ENCODE measurements at regions not wholly inside any gene's neighbourhood (a gene's known extent, or its start where the extent isn't known, plus 50 kb on each side); places are given as distances from the start of the nearest gene placed in this dataset.

DNA sequence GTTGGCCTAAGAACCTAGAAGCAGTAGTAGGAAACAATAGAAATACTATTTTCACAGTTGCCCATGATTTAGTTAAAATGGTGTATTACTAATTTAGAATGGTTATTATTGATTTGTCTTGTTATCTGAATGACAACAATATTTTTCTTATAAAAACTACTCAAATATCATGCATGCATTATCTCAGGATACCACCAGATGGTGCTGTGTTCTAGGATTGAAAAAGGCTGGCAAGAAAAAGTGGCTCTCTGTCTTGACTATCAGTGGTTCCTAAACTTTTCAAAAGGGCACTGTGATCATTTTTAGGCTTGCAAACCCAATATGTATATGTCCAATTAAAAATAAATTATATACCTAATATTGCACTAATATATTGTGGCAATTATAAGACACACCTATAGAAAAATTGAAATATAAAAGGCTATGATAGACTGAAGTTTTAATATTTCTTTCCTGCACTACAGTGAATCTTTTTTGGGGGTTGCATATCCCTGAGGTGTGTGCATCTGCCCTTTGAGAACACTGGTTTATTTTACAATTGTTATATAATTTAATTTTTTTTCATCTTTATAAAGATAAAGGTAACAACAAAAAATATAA, 131.7 kb upstream of the MLIP start:
- no peaks in the 10 kb centered on the region for H4K20me1 ChIP-seq (ENCODE audit: low read depth, low read length)
- TF ChIP-seq CTCF (IDR thresholded peaks at IDR 0.05; ENCODE audit: insufficient read depth, low read length, poor library complexity, severe bottlenecking) (peak; percentile 95), EZH2phosphoT487 (conservative IDR thresholded peaks at IDR 0.05; ENCODE audit: low read length) (no peak)
- no peaks in the 10 kb centered on the region for H3K9me3 ChIP-seq (ENCODE audit: insufficient read depth, low read length)
- no peaks in the 10 kb centered on the region for H3K79me2 ChIP-seq (ENCODE audit: insufficient read depth, low read length)
- H3K4me3 ChIP-seq (ENCODE audit: insufficient read depth, low read length, poor library complexity, severe bottlenecking), result no peak overlapping the region
- no peaks in the 10 kb centered on the region for H3F3A ChIP-seq (ENCODE audit: insufficient read depth)
- H3K9ac ChIP-seq (ENCODE audit: low read length), result no peak overlapping the region
- H3K9me2 ChIP-seq (replicated peaks; ENCODE audit: insufficient read depth, low read length), result no peaks in the 10 kb centered on the region
- H3K27ac ChIP-seq (ENCODE audit: low read depth, low read length), result no peak overlapping the region
- no peaks in the 10 kb centered on the region for H3K27me3 ChIP-seq (ENCODE audit: low read length)
- H3K36me3 ChIP-seq (ENCODE audit: low read length), result no peaks in the 10 kb centered on the region
- H3K4me2 ChIP-seq (ENCODE audit: low read depth, low read length, poor library complexity, severe bottlenecking), result no peak overlapping the region
- H2AFZ ChIP-seq (ENCODE audit: low read depth, low read length, severe bottlenecking), result no peak overlapping the region

DNA sequence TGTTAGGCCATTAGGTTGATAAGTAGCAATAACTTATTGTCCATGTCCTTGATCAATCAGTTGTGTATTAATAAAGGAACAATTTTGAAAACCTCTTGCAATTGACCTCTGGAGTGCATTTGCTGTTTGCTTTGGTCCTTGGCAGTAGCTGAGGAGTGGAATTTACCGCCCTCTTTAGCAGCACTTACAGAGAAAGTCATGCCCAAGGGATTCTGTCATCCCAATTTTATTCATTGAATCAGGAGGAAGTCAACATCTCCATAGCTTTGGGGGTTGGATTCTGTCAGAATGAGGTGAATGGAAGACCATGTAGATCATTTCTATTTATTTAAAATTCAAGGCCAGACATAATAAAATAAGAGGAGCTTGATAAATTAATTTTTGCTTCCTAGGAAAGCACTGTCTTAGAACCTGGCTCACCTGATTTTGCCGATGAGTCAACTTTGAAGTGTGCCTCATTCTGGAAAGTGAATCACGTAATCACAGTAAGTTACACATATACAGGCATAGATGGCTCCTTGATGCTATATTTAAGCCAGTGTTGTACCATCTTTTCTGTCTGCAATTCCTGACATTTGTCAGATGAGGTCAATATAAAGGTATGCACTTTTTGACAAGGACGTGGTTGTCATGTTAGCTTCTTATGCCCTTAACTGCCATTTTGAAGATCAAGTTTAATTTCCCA, 128.7 kb upstream of the MLIP start:
- H3K27me3 ChIP-seq (ENCODE audit: low read length), result no peaks in the 10 kb centered on the region
- H3K9ac ChIP-seq (ENCODE audit: low read length), result no peak overlapping the region
- H3K4me3 ChIP-seq (ENCODE audit: insufficient read depth, low read length, poor library complexity, severe bottlenecking), result no peak overlapping the region
- H3K27ac ChIP-seq (ENCODE audit: low read depth, low read length), result no peak overlapping the region
- no peaks in the 10 kb centered on the region for H3K9me3 ChIP-seq (ENCODE audit: insufficient read depth, low read length)
- no peaks in the 10 kb centered on the region for H3K9me2 ChIP-seq (replicated peaks; ENCODE audit: insufficient read depth, low read length)
- no peaks in the 10 kb centered on the region for H3K36me3 ChIP-seq (ENCODE audit: low read length)
- H3K4me2 ChIP-seq (ENCODE audit: low read depth, low read length, poor library complexity, severe bottlenecking), result no peak overlapping the region
- no peaks in the 10 kb centered on the region for H3F3A ChIP-seq (ENCODE audit: insufficient read depth)
- no peaks in the 10 kb centered on the region for H3K79me2 ChIP-seq (ENCODE audit: insufficient read depth, low read length)
- TF ChIP-seq CTCF (IDR thresholded peaks at IDR 0.05; ENCODE audit: insufficient read depth, low read length, poor library complexity, severe bottlenecking) (no peak), EZH2phosphoT487 (conservative IDR thresholded peaks at IDR 0.05; ENCODE audit: low read length) (no peak)
- H4K20me1 ChIP-seq (ENCODE audit: low read depth, low read length), result no peaks in the 10 kb centered on the region
- H2AFZ ChIP-seq (ENCODE audit: low read depth, low read length, severe bottlenecking), result no peak overlapping the region

- H2AFZ ChIP-seq (ENCODE audit: low read depth, low read length, severe bottlenecking), result no peak overlapping the region
- no peaks in the 10 kb centered on the region for H3K36me3 ChIP-seq (ENCODE audit: low read length)
- H3K27me3 ChIP-seq (ENCODE audit: low read length), result no peaks in the 10 kb centered on the region
- H3K9ac ChIP-seq (ENCODE audit: low read length), result no peak overlapping the region
- TF ChIP-seq CTCF (IDR thresholded peaks at IDR 0.05; ENCODE audit: insufficient read depth, low read length, poor library complexity, severe bottlenecking) (no peak), EZH2phosphoT487 (conservative IDR thresholded peaks at IDR 0.05; ENCODE audit: low read length) (no peak)
- no peak overlapping the region for H3K4me3 ChIP-seq (ENCODE audit: insufficient read depth, low read length, poor library complexity, severe bottlenecking)
- no peaks in the 10 kb centered on the region for H3K9me3 ChIP-seq (ENCODE audit: insufficient read depth, low read length)
- no peaks in the 10 kb centered on the region for H3K9me2 ChIP-seq (replicated peaks; ENCODE audit: insufficient read depth, low read length)
- no peaks in the 10 kb centered on the region for H3K79me2 ChIP-seq (ENCODE audit: insufficient read depth, low read length)
- no peaks in the 10 kb centered on the region for H3F3A ChIP-seq (ENCODE audit: insufficient read depth)
- H3K27ac ChIP-seq (ENCODE audit: low read depth, low read length), result no peak overlapping the region
- H3K4me2 ChIP-seq (ENCODE audit: low read depth, low read length, poor library complexity, severe bottlenecking), result no peak overlapping the region
- no peaks in the 10 kb centered on the region for H4K20me1 ChIP-seq (ENCODE audit: low read depth, low read length)
Measured at GRCh38 chr6:53983301-53983700, 127.9 kb upstream of the MLIP start.
